ENCODE measurements at regions not wholly inside any gene's neighbourhood (a gene's known extent, or its start where the extent isn't known, plus 50 kb on each side); places are given as distances from the start of the nearest gene placed in this dataset.

DNA sequence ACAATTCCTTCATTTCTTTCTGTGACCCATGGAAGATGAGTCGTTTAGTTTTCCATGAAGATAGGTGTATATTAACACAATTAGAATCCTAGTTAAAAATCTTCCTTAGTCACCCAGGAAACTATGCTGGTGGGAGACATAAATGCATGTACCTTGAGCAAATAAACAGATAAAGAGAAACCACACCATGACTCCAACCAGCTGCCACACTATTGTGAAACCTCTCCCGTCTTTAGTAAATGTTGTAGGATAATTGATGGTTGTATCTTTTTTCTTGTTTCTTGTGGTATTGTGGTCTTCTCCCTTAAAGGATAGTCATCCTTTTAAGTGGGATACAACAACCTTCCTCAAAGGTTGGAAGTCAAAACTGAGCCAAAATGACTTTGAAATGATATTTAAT is 103.8 kb upstream of the LEF1 start:
- Histone ChIP-seq H3K27ac (no peak overlapping the region), H3K9me3 (no peaks in the 10 kb centered on the region), H3K27me3 (no peaks in the 10 kb centered on the region), H3K4me3 (no peak overlapping the region), H3K4me1 (no peaks in the 10 kb centered on the region), H3K36me3 (ENCODE audit: low read depth, missing control alignments) (no peaks in the 10 kb centered on the region)
- 94 to 95% methylated on average over 2 of the region's 2 CpGs for WGBS, 2 donors
- TF ChIP-seq POLR2A (IDR thresholded peaks at IDR 0.05), result no peak
- TF ChIP-seq, protein P1, sequence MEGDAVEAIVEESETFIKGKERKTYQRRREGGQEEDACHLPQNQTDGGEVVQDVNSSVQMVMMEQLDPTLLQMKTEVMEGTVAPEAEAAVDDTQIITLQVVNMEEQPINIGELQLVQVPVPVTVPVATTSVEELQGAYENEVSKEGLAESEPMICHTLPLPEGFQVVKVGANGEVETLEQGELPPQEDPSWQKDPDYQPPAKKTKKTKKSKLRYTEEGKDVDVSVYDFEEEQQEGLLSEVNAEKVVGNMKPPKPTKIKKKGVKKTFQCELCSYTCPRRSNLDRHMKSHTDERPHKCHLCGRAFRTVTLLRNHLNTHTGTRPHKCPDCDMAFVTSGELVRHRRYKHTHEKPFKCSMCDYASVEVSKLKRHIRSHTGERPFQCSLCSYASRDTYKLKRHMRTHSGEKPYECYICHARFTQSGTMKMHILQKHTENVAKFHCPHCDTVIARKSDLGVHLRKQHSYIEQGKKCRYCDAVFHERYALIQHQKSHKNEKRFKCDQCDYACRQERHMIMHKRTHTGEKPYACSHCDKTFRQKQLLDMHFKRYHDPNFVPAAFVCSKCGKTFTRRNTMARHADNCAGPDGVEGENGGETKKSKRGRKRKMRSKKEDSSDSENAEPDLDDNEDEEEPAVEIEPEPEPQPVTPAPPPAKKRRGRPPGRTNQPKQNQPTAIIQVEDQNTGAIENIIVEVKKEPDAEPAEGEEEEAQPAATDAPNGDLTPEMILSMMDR (IDR thresholded peaks at IDR 0.05), result no peak
- intact Hi-C loops (cut with DNase I; ENCODE audit: low total_unique reads), result no loop called here
- no peak for DNase-seq

DNA sequence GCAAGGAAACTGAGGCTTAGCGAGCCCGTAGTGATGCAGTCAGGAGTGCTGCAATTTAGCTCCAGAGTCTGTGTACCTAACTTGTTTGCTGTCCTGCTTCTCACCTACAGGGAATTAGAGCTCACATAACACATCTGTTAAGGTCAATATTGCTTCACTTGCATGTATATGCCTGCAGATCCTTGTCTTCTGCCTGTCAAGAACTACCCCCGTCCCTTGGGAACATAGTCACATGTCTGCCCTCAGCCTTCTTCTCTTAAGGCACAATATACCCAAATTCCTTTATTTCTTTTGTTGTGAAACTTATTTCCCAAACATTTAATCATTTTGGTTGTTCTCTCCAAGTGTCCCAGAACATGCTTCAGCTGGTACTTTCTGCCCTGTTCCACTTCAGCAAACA is 103.3 kb upstream of the LEF1 start:
- no peaks in the 10 kb centered on the region for H3K4me1 ChIP-seq
- intact Hi-C loops (cut with DNase I; ENCODE audit: low total_unique reads), result no loop called here
- no peaks in the 10 kb centered on the region for H3K27me3 ChIP-seq
- no peaks in the 10 kb centered on the region for H3K9me3 ChIP-seq
- no peak for TF ChIP-seq POLR2A (IDR thresholded peaks at IDR 0.05)
- TF ChIP-seq, protein P1 (IDR thresholded peaks at IDR 0.05), result no peak
- no peak for DNase-seq
- no peak overlapping the region for H3K4me3 ChIP-seq
- WGBS, 2 donors, result 88 to 96% methylated on average over 3 of the region's 3 CpGs
- H3K36me3 ChIP-seq (ENCODE audit: low read depth, missing control alignments), result no peaks in the 10 kb centered on the region
- H3K27ac ChIP-seq, result no peak overlapping the region

DNA sequence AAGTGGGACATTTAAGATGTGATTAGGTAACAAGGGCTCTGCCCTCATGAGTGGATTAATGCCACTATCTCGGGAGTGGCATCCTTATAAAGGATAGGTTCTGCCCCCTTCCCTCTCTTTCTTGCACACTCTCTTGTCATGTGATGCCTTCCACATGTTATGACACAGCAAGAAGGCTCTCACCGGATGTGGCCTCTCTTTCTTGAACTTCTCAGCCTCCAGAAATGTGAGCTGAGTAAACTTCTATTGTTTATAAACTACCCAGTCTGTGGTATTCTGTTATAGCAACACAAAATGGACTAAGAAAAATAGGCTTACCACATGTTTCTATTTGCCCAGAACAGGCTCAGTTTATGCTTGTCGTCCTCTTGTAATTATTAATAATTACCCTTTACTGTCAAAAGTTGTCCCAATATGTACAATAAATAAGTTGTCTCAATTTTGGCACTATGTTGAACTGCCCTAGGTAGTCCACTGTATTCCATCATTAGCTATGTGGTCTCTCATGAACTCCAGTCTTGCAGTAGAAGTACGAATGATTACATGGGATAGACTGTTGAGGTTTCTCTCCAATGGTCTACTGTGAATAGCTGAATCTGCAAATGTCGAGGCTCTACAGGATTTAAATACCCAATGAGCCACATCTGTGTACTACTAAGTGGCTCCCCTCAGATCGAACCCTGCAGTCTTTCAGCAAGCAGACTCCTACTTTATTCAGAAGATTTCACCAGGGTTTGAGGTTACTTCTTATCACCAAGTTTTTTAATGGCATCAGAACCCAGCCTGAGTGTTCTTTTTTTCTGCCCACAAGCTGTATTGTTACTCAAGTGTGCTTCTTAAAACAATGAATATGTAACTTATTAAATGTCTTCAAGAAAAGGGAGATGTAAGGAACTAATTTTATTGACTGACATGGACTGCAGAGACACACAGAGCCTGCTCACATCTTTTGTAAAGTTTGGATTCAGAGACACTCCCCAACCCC is 102.0 kb upstream of the LEF1 start:
- H3K27ac ChIP-seq, result no peak overlapping the region
- no peaks in the 10 kb centered on the region for H3K4me1 ChIP-seq
- H3K36me3 ChIP-seq (ENCODE audit: low read depth, missing control alignments), result no peaks in the 10 kb centered on the region
- intact Hi-C loops (cut with DNase I; ENCODE audit: low total_unique reads), result no loop called here
- no peak overlapping the region for H3K4me3 ChIP-seq
- no peaks in the 10 kb centered on the region for H3K27me3 ChIP-seq
- 86 to 93% methylated on average over 6 of the region's 6 CpGs for WGBS, 2 donors
- TF ChIP-seq, protein P1 (IDR thresholded peaks at IDR 0.05), result no peak
- no peak for TF ChIP-seq POLR2A (IDR thresholded peaks at IDR 0.05)
- DNase-seq, result no peak
- H3K9me3 ChIP-seq, result no peaks in the 10 kb centered on the region

DNA sequence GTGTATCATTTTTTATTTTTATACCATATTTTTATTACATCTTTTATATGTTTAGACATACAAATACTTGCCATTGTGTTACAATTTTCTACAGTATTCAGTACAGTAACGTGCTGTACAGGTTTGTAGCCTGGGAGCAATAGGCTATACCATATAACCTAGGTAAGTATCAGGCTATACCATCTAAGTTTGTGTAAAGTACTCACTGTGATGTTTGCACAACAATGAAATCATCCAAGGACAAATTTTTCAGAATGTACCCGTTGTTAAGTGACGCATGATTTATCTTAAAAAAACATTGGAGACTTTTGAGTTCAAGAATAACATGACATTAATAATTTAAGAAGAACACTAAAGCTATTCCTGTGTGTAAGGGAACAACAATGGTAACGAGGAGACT is 96.0 kb upstream of the LEF1 start:
- H3K4me3 ChIP-seq, result no peak overlapping the region
- no peak overlapping the region for H3K27ac ChIP-seq
- no peaks in the 10 kb centered on the region for H3K27me3 ChIP-seq
- TF ChIP-seq, protein P1 (IDR thresholded peaks at IDR 0.05), result no peak
- TF ChIP-seq POLR2A (IDR thresholded peaks at IDR 0.05), result no peak
- WGBS, 2 donors, result 59 to 65% methylated on average over 4 of the region's 4 CpGs
- H3K9me3 ChIP-seq, result no peaks in the 10 kb centered on the region
- intact Hi-C loops (cut with DNase I; ENCODE audit: low total_unique reads), result no loop called here
- H3K4me1 ChIP-seq, result no peaks in the 10 kb centered on the region
- H3K36me3 ChIP-seq (ENCODE audit: low read depth, missing control alignments), result no peaks in the 10 kb centered on the region
- DNase-seq, result no peak

DNA sequence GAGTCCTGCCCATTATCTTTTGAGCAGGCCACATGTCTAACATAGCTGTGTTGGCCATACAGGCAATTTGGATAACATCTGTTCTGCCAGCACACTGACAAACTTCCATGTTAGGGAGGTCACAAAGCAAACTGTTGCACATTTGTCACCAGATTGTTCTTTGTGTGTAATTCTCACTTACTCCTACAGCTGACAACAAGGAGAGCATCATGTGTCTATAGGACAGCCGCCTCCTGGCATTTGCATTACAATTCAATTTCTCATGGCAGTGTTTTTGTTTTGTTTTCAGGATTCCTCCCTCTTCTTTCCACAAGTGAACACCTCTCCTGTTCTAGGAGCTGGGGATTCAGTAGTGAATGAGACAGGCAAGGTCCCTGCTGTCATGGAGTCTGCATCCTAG is 94.3 kb upstream of the LEF1 start:
- no peaks in the 10 kb centered on the region for H3K36me3 ChIP-seq (ENCODE audit: low read depth, missing control alignments)
- 97 to 100% methylated on average over 1 of the region's 1 CpG for WGBS, 2 donors
- no peak for DNase-seq
- intact Hi-C loops (cut with DNase I; ENCODE audit: low total_unique reads), result no loop called here
- TF ChIP-seq POLR2A (IDR thresholded peaks at IDR 0.05), result no peak
- H3K27ac ChIP-seq, result no peak overlapping the region
- no peak overlapping the region for H3K4me3 ChIP-seq
- H3K9me3 ChIP-seq, result no peaks in the 10 kb centered on the region
- H3K27me3 ChIP-seq, result no peaks in the 10 kb centered on the region
- no peaks in the 10 kb centered on the region for H3K4me1 ChIP-seq

All from testis (tissue), 2 donors.